ENCODE measurements at regions not wholly inside any gene's neighbourhood (a gene's known extent, or its start where the extent isn't known, plus 50 kb on each side); places are given as distances from the start of the nearest gene placed in this dataset.

- TF ChIP-seq ATF2 (IDR thresholded peaks at IDR 0.05; ENCODE audit: low read length), result no peak
- no peak for TF ChIP-seq JUND (IDR thresholded peaks at IDR 0.05; ENCODE audit: low read length)
- no peak for TF ChIP-seq USF2 (IDR thresholded peaks at IDR 0.05; ENCODE audit: low read length)
These were observed 585.2 kb downstream of the CCDC85A start (continued) for GRCh38 chr2:56768973-56769372.

Data from H1 (cell line).